AML-193 (cell line): ENCODE measurements at regions not wholly inside any gene's neighbourhood (a gene's known extent, or its start where the extent isn't known, plus 50 kb on each side); places are given as distances from the start of the nearest gene placed in this dataset.
"Not testable (repeated sequence)": the region's sequence is repeated elsewhere in the genome, so short reads cannot be mapped to it uniquely, and the experiment has no call there.

Experiments
- DNase-seq, 2 experiments: peaks; one replicate each; lab custom pipeline; 2025; lab: John Stamatoyannopoulos, UW

GRCh38 chr17:30584810-30585209, 107.6 kb downstream of the GOSR1 start:
- no peak for DNase-seq

GRCh38 chr17:30580916-30581315, 103.7 kb downstream of the GOSR1 start:
- no peak for DNase-seq

- DNase-seq: no peak
Measured at GRCh38 chr17:30579610-30580315, 102.6 kb downstream of the GOSR1 start.

GRCh38 chr17:30578015-30578717, 101.0 kb downstream of the GOSR1 start:
- not testable (repeated sequence) for DNase-seq
